AG10803 (cell line): ENCODE measurements at regions not wholly inside any gene's neighbourhood (a gene's known extent, or its start where the extent isn't known, plus 50 kb on each side); places are given as distances from the start of the nearest gene placed in this dataset.
A peak's percentile ranks its signal among the peaks of the same experiment; 100 is the strongest.

Experiments used
- DNase-seq: peaks from one replicate; pipeline ENCODE4 v3.0.0; 2010; ENCODE audit warnings: low read depth
- H3K4me3 ChIP-seq: 2 replicates; pipeline ENCODE4 v1.5.1; 2011; ENCODE audit warnings: mild to moderate bottlenecking, low read length, control low read depth
- CTCF ChIP-seq: conservative IDR thresholded peaks from 2 replicates; pipeline ENCODE4 v1.5.1; 2011; ENCODE audit warnings: mild to moderate bottlenecking, low read length, control low read depth, inconsistent platforms

GRCh38 chr18:67109535-67109934 is 407.0 kb downstream of the DSEL start:
- TF ChIP-seq CTCF, result no peak
- no peak for DNase-seq
- no peak overlapping the region for H3K4me3 ChIP-seq

- no peak overlapping the region for H3K4me3 ChIP-seq
- no peak for DNase-seq
- no peak for TF ChIP-seq CTCF
Observed at GRCh38 chr18:67108894-67109293, 407.6 kb downstream of the DSEL start.

- TF ChIP-seq CTCF, result peak; percentile 83
- H3K4me3 ChIP-seq, result no peak overlapping the region
- peak; percentile 70 for DNase-seq
Observed at GRCh38 chr18:67104700-67105284, 411.7 kb downstream of the DSEL start.

- DNase-seq, result no peak
- no peak overlapping the region for H3K4me3 ChIP-seq
- TF ChIP-seq CTCF, result no peak
Observed at GRCh38 chr18:67094123-67094522, 422.4 kb downstream of the DSEL start.

GRCh38 chr18:67092141-67092540 is 424.4 kb downstream of the DSEL start:
- no peak for TF ChIP-seq CTCF
- no peak overlapping the region for H3K4me3 ChIP-seq
- no peak for DNase-seq

GRCh38 chr18:67081482-67082211 is 434.9 kb downstream of the DSEL start:
- no peak overlapping the region for H3K4me3 ChIP-seq
- TF ChIP-seq CTCF, result no peak
- DNase-seq, result no peak

- no peak overlapping the region for H3K4me3 ChIP-seq
- DNase-seq, result no peak
- no peak for TF ChIP-seq CTCF
Observed at GRCh38 chr18:67080601-67081000, 435.9 kb downstream of the DSEL start.
